Caki2 (cell line): ENCODE measurements at regions not wholly inside any gene's neighbourhood (a gene's known extent, or its start where the extent isn't known, plus 50 kb on each side); places are given as distances from the start of the nearest gene placed in this dataset.
"Not testable (repeated sequence)": the region's sequence is repeated elsewhere in the genome, so short reads cannot be mapped to it uniquely, and the experiment has no call there.

Experiments
- DNase-seq: peaks from one replicate; pipeline ENCODE4 v3.0.0-alpha.2; 2015; ENCODE audit warnings: low read depth
- in situ Hi-C: cut with HindIII; loops from 2 replicates; pipeline ENCODE4 v1.10.0; 2016; ENCODE audit warnings: low sequenced_read_pairs, low pct_unique_long_range_greater_than_20kb, mixed read lengths

DNA sequence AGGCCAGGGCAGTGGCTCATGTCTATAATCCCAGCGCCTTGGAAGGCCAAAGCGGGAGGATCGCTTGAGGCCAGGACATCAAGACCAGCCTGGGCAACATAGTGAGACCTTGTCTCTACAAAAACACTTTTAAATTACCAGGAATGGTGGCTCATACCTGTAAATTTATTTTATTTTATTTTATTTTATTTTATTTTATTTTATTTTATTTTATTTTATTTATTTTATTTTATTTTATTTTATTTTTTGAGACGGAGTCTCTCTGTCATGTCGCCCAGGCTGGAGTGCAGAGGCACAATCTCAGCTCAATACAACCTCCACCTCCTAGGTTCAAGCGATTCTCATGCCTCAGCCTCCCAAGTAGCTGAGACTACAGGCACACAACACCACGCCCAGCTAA, 152.1 kb upstream of the AUTS2 start:
- in situ Hi-C loops, DNase-seq: not testable (repeated sequence)

DNA sequence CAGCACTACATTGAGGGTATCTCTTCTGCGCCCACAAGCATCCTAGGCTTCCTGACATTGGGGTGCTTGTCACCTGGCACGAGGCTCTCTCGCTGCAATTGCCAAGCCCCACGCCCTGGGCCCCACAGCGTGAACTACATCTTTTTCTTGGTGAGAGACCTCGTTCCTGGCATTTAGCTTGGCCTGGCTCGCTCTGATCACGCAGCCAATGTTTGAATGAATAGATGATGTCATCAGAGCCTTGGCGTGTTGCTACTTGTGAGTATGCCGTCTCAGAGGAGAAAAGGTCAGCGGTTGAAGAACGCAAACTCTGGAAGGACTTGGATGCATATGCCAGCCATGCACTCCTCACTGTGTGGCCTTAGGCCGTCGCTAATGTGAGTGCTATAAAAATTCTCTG, 150.2 kb upstream of the AUTS2 start:
- no peak for DNase-seq
- in situ Hi-C loops, result no loop called here

DNA sequence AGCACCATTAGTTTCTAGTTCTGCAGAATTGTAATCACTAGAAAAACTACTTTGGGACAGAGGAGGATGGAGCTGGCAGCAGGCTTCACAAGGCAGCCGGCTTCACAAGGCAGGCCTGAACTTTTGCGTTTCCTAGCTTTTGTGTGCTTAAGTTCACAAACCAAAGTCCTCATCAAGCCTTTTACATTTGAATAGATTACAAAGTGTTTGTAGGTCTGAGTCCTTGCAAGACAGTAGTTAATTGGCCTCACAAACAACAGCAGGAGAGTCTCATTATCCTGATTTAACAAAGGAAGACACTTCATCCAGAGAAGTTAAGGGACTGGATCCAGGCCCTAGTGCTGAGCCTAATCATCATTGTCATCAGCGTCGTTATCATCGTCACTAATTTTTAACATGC, 147.8 kb upstream of the AUTS2 start:
- in situ Hi-C loops, result no loop called here
- DNase-seq, result no peak

DNA sequence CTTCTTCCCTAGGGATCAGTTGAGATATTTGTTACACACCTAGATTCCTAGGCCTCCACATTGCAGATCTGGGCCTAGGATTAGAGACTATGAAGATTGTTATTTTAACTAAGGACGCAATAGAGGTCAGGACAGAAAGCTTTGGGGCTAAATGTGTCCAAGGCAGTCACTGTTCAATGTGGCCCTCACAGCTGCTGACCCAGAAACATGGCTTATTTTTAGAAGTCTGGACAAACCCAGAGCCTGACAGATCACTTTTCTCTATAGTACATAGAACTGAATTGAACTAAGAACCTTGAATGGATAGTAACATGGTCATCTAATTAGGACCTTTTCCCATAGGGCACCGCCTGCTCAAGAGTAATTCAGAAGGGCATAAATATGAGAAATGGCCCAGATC, 146.6 kb upstream of the AUTS2 start:
- in situ Hi-C loops, result no loop called here
- no peak for DNase-seq

DNA sequence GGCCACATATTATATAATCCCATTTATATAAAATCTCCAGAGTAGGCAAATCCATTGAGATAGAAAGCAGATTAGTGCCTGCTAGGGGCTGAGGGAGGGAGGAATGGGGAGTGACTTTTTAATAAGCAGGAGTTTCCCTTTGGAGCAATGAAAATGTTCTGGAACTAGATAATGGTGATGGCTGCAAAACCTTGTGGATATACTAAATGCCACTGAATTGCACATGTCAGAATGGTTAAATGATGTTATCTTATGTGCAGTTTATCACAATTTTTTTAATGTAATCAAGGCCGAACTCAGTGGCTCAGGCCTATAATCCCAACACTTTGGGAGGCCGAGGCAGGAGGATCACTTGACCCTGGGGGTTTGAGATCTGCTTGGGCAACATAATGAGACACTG, 145.5 kb upstream of the AUTS2 start:
- DNase-seq, result no peak
- in situ Hi-C loops, result no loop called here

DNA sequence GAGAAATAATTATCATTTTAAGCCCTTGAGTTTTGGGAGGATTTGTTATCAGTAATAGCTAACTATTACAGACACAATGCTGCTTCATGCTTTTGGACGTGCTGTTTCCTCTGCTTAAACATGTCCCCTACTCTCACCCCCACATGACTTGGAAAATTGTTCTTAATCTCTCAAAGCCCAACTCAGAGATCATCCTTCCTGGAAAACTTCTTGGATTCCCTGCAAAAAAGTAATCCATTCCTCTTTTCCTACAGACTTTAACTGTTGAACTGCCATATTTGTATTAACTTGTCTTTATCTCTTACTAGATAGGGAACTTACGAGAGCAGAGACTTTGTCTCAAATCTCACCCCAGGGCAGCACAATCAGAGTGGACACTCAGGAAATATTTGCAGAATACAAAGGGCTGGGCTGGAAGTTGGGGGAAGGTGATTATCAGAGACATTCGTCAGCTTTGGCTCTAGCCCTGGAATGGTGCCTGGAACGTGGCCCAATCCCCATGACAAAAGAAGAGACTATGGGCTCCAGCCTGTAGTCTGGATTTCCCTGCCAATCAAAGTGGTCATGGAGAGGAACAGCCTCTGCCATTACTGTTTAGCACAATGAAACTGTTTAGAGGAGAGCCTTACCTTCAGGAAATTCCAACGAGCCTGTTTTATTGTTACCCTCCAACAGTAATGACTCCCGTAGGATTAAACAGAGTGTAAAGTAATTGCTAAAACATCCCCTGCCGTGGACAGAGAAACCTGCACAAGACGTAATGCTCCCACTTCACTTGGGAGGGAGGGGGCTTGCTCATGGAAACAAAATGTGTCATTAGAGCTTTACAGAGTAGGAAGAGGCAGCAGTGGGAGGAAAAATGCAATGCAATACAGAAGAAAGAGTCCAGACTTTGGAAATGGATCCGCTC, 140.4 kb upstream of the AUTS2 start:
- in situ Hi-C loops, result no loop called here
- DNase-seq, result no peak

DNA sequence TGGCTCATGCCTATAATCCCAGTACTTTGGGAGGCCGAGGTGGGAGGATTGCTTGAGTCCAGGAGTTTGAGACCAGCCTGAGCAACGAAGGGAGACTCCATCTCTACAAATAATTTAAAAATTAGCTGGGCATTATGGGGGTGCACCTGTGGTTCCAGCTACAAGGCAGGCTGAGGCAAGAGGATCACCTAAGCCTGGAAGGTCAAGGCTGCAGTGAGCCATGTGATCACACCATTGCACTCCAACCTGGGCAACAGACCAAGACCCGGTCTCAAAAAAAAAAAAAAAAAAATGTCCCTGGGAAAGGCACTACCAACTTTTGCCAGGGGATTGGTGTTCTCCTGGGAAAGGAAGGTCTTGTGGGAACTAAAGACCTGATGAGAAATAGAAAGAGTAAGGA, 134.2 kb upstream of the AUTS2 start:
- in situ Hi-C loops, result no loop called here

DNA sequence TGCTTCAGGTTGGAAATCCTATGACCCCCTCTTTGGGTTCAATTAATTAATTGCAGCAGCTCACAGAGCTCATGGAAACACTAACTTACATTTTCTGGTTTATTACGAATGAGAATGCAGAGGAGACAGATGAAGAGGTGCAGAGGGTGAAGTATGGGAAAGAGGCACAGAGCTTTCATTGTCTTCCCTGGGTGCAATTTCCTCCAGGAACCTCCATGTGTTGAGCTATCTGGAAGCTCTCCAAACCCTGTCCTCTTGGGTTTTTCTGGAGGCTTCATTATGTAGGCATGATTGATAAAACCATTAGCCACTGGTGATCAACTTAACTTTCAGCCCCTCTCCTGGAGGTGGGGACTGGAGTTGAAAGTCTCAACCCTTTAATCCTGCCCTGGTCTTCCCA, 133.0 kb upstream of the AUTS2 start:
- in situ Hi-C loops, result no loop called here
- no peak for DNase-seq

More for the DNA sequence above, 134.2 kb upstream of the AUTS2 start:
- no peak for DNase-seq

DNA sequence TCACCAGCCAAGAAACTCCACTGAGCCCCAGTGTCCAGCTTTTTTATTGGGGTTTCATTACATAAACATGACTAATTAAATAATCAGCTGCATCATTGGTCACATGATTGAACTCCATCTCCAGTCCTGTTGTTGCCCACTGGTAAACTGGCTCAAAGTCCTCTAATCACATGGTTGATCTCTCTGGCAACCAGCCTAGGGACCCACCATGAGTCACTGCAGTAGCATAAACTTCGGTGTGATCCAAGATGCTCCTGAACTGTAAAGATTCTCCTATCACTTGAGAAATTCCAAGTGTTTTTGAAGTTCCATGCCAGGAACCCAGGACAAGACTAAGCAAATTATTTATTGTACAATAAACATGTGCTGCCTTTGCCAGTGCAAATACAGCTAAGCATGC, 130.4 kb upstream of the AUTS2 start:
- peak; percentile 57 for DNase-seq
- in situ Hi-C loops, result no loop called here

DNA sequence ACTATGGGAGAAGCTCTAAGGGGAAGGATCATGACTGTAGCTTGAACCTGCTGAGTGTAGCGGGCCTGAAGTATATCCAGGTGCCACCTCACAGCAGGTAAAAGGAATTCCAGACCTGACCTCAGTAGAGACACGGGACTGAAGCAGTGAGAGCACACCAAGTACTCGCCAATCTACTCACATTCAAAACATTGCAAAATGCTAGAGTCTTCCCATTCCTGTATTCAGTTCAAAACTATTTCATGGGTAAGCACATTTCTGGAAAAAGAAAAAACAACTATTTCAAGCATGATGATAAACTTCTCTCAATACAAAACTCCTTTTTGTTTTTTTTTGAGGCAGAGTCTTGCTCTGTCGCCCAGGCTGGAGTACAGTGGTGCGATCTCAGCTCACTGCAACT, 121.9 kb upstream of the AUTS2 start:
- in situ Hi-C loops, result no loop called here
- no peak for DNase-seq

DNA sequence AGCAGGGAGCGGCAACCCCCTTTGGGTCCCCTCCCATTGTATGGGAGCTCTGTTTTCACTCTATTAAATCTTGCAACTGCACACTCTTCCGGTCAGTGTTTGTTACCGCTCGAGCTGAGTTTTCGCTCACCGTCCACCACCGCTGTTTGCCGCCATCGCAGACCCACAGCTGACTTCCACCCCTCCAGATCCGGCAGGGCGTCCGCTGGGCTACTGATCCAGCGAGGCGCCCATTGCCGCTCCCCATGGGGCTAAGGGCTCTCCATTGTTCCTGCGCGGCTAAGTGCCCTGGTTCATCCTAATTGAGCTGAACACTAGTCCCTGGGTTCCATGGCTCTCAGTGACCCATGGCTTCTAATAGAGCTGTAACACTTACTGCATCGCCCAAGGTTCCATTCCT, 115.6 kb upstream of the AUTS2 start:
- in situ Hi-C loops, result no loop called here

DNA sequence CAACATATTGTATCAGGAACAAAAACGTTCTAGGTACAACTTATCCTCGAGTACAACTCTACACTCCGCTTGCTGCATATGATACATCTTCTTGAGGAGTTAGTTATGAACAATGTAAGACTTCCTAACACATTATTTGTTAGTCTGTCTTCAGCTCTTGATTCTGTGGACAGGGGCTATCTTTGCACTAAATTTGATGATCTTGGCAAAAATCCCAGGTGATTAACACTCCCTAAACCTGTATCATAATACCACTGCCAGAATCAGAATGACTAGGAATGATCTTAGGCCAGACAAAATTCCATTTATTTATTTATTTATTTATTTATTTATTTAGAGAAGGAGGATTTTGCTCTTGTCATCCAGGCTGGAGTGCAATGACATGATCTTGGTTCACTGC, 108.7 kb upstream of the AUTS2 start:
- in situ Hi-C loops, result no loop called here
- no peak for DNase-seq

More for the DNA sequence above, 115.6 kb upstream of the AUTS2 start:
- DNase-seq, result no peak

DNA sequence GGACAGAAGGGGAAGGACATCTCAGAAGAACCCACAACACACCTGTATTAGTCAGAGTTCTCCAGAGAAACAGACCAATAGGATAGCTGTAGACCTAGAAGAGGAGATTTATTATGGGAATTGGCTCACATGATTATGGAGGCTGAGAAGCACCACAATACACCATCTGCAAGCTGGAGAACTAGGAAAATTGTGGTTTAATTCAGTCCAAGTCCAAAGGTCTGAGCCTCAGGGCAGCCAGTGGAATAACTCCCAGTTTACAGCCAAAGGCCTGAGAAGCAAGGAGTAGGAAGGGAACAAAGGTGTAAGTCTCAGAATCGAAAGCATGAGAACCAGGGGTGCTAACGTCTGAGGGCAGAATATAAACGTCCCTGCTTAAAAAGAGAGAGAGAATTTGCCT, 99.6 kb upstream of the AUTS2 start:
- in situ Hi-C loops, result no loop called here
- DNase-seq, result no peak

DNA sequence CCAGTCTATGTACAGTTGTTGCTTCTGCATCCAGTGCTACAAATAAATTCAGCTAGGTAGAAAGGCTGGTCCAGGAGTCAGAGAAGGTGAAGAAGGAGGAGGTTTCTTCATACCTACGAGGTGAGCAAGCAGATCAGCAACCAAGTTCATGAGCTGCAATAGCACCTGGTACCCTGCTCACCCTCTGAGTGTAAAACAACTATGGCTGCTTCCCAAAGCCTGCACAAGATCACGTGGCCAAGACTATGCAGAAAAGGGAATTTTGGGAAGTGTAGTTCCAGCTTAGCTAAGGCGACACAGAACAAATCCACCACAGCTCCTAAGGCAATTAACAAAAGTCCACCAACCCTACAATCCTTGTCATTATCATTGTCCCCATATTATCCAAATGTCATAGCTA, 95.9 kb upstream of the AUTS2 start:
- no peak for DNase-seq
- in situ Hi-C loops, result no loop called here

DNA sequence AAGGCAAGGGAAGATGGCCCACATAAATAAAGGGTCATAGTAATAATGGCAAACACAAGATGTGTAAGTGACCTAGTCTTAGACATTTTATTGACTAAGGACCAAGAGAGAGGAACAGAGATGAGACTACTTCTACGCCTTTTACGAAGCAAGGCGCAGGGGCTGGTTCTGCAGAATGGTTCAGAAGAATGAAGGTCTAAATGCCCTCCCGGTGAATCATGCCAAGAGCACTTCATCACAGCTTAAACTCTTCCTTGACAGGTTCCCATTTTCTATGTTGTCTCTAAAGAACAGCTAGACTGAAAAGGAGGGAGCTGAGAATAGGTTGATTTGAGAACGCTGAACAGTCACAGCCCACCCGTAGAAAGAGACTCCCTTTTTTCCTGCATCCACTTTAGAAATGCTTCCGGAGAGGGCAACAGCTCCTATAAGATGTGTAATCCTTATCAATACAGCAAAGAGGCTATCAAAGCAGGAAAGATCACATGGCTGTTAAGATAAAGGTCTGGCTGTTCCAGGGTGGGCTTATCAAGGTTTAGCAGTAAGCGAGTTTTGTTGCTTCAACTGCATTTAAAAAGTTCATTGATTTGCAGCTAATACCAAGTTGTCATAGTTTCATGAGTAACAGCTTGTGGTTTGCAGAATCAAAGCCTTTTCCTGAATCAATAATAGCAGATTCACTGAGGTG, 93.4 kb upstream of the AUTS2 start:
- peak; percentile 40 for DNase-seq
- in situ Hi-C loops, result no loop called here

DNA sequence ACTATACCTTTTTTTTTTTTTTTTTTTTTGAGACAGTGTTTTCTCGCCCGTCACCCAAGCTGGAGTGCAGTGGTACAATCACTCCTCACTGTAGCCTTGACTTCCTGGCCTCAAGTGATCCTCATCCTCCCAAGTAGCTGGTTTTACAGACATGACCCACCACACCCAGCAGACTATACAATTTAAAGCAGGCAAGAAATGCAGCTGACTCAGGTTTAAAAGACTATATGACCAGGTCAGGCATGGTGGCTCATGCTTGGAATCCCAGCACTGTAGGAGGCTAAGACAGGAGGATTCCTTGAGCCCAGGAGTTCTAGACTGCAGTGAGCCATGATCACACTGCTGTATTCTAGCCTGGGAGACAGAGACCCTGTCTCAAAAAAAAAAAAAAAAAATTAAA, 89.5 kb upstream of the AUTS2 start:
- no peak for DNase-seq
- in situ Hi-C loops, result no loop called here

DNA sequence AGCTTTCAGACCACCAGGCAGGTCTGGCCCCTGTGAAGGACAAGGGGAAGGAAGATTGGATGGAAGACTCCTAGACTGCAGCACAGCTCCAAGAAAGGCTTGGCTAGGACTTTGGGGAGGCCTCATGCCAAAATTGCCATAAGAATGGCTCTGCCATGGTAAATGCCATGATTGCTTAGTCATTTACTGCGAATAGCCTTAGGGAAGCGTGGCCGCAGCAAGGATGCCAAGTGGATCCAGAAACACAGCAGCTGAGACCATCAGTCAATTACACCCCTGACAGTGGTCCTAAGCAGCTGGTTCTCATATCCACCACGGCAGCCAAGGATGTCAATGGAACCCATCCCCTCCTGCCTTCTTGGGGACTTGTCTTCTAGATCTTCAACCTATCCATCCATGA, 88.2 kb upstream of the AUTS2 start:
- in situ Hi-C loops, result no loop called here
- no peak for DNase-seq

DNA sequence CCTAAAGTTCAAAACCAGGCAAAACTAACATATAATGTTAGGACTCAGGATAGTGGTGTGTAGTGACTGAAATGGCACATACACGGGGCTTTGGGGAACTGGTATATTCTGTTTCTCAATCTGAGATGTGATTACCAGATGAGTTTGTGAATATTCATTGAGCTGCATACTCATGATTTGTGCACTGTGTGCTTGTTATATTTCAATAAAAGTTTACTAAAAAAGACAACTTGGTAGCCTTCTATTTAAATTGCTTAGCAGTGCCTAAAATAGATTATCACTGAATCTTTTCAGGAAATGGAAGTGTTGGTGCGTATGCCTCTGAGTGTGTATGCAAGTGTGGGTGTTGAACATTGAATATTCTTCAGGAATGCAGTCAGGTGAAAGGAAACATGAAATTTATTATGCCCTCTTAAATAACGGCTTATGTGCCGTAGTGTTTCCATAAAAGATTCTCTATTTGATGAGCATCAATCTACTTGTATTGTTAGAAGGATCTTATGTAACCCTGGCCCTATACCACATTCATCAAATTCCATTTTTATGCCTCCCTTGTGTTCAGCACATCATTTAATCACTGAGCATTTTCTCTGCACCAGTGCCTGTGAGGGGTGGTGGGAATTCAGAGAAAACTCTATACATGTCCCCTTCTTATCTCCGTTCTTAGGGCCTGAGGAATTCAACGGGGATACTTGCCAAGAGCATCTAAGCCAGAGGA, 82.6 kb upstream of the AUTS2 start:
- in situ Hi-C loops, result no loop called here
- DNase-seq, result no peak

DNA sequence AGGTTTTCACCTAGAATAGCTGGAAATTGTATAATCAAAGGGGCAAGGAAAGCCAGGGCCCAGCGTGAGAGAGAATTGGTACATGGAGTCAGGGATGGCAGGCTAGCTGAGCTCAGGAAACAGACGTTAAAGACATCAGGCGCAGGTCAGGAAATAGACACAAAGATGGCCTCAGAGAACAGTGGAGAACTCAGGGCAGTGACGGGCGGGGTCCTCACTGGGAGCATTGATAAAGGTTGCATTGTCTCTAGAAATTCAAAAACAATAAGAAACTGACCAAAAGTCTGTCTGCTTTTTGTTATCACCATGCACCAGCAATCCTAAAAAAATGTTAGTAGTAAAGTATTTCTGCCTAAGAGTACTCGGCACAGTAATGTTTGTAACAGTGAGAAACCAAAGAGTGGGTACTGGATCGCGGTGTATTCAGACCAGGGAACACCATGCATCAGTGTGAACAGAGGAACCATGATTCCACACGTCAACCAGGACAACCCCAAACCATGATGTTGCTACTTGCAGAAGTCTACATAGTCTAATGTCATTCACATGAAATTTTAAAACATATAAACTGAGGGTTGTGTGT, 81.9 kb upstream of the AUTS2 start:
- in situ Hi-C loops, result no loop called here
- DNase-seq, result no peak
